Hippocampal formation (tissue), 2 donors: ENCODE measurements at regions not wholly inside any gene's neighbourhood (a gene's known extent, or its start where the extent isn't known, plus 50 kb on each side); places are given as distances from the start of the nearest gene placed in this dataset.
"Not testable (repeated sequence)": the region's sequence is repeated elsewhere in the genome, so short reads cannot be mapped to it uniquely, and the experiment has no call there.

Source experiments
- DNase-seq, 2 donors: peaks; one replicate each; lab custom pipeline; 2025; lab: John Stamatoyannopoulos, UW

DNA sequence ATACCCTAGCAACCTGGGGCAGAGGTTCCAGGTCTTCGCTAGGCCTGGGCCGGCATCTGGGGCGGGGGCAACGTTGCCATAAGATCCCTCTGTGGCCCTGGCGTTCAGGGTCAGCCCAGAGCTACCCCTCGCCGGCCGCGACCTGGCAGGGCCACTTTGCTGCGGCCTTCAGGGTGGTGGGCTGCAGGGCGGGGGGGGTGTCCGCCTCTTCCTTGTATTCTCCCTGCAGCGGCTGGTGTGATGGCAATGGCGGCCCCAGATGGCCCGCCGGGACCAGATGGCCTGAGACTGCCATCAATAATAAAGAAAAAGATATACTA lies 539.2 kb upstream of the POT1 start:
- no peak for DNase-seq

DNA sequence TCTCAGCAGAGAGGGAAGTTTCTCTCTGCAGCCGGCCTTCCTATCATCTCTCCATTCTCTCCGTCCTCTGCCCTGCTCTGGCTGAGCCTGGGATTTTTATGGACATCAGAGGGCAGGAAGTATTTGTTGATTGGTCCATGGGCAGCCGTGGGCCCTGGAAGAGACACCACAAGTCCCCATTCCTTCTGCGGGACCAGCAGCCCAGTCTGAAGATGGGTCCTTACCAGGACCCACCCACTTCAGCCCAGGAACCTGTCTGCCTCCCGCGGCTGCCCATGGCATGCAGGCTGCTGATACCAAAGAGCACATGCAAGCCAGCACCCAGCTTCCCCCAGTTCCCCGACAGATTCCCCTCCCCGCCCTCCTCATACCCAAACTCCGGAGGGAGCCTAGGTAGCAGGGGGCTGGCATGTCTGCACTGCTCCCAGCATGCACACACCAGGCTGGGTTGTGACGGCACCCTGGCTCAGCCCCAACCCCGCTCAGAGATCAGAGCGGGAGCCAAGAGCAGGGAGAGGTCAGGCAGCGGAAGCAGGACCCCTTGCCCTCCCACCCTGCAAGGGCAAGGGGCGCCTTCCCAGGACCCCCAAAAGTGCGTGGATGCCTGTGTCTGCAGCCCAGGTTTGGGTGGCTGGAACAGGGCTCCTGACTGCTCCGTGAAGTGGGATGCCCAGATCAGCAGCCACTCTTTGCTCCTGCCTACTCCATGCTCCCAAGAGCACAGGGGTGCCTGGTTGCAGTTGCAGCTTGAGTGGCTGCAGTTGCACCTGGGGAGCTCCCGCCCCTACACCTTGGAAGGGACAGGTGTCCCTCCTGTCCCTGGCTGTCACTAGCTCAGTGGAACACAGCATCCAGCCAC lies 538.6 kb upstream of the POT1 start:
- no peak for DNase-seq

DNA sequence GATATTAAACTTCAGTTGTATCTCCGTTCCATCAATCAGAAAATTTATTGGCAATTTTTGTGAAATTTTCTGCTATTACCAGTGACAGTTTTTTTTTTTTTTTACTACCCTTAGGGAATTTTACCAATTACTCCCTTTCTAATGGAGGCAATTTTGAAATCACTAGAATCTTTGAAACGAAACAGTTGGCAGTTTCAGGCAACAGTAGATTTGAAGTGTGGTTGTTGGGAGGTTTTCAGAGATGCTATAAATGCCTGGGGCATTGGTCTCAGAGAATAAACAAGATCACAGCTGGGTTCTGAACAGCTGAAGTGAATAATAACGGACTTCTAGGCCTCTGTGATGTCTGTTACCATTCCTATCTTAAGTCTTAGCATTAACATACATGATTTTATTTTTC lies 535.9 kb upstream of the POT1 start:
- DNase-seq = no peak

DNA sequence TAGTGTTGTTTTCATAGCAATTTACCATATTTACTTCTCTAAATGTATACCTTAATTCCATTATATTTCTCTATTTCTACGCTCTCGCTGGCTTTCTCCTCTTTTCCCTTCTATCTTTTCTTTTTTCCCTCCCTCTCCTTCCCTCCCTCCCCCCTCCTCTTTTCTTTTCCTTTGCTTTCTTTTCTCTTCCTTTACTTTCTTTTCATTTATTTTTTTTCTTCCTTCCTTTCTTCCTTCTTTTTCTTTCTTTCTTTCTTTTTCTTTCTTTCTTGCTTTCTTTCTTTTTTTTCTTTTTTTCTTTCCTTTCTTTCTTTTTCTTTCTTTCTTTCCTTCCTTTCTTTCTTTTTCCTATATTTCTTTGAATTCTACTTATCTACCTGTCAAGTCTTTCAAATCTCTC lies 533.0 kb upstream of the POT1 start:
- no peak for DNase-seq

DNA sequence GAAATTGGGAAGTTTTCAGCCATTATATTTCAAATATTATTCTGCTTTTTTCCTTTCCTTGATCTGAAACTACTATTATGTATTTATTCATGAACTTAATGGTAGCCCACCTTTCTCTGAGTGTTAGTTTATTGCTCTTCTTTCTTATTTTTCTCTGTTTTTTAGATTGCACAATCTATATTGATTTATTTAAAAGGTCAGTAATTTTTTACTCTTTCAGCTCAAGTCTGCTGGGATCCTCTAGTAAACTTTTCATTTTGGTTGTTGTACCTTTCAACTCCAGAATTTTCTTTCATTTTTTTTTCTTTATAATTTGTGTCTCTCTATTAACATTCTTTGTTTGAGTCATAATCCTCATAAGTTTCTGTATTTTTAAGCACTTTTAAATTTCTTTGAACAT lies 529.4 kb upstream of the POT1 start:
- no peak for DNase-seq

DNA sequence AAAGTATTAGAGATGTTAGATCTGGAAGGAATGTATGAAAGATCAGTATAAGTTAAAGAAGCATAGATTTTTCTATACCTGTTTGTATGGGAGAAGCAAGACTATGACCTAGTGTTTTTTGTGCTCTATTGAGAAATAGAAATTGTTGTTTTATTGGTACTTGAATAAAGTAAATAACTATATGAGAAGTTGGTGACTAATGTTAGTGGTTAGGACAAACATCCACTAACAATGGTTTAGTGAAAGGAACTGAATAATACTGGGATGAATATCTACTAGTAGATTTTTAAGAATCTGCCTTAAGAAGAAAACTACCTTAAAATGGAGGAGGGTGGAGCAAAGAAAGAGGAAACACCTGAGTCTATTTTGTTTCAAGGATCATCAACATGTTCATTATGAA lies 521.1 kb upstream of the POT1 start:
- DNase-seq = no peak

DNA sequence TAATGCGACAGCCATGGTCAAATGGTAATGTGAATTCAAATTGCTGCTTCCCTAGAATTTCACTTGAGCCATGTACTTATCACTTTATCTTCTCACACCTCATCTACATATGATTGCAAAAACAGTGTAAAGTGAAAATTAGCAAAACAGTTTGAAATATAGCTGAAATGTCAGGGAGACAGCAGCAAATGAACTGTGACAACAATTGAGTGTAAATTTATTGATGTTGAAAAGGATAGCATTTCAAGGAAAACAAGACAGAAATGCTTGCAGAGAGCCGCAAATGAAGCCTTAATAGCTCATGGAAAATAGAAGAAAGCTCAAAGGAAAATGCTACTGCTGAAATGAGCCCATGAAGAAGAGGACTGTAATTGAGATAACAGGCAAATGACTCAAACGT lies 516.2 kb upstream of the POT1 start:
- no peak for DNase-seq

DNA sequence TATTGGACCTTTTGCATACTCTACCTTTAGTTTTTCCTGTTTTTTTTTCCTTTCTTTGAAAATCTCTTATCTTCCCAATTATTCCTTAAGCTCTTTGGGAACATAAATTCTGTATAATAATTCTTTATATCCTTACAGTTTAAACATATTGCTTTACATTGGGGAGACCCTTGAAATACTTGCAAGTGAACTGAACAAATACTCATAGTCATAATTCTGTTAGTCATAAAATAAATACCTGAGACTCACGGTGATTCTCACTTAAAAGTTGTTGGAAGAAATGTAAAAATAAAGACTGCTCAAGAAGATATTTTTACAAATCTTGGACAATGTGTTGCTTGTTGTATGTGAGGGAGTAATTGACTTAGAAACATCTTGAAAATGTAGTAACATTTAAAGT lies 515.2 kb upstream of the POT1 start:
- no peak for DNase-seq

DNA sequence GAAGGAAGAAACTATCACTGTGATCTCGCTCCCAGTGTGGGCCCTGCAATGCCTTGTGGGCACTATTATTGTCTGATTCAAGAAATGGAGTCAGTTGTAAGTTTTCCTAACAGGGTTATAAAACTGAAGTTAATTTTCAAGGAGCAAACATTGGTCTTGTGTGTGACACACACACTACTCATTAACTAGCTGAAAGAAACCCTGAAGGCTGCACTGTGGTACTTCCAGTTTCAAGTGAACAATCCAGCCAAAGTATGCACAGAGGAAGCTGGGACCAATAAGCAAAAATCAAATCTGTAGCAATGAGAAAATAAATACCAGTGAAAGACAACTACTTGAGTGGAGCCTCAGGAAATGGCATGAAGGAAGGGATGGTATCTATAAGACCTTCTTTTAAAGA lies 506.6 kb upstream of the POT1 start:
- DNase-seq = no peak

DNA sequence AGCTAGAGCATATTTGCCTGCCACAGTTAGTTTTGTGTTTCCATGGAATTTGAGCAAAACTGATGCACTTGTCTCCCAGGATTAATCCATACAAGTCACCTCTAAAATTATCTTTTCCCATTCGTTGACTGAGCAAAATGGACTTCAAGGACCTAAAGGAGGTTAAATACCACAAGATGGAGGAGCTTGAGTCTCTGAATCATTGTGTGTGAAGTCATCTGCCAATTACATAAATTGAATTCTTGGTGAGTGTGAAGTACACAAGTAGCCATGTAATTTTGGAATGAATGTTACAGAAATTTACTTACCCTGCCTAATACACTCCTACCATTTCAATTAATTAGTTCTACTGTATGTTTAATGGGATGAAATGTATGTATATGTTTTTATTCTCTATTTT lies 501.7 kb upstream of the POT1 start:
- no peak for DNase-seq

DNA sequence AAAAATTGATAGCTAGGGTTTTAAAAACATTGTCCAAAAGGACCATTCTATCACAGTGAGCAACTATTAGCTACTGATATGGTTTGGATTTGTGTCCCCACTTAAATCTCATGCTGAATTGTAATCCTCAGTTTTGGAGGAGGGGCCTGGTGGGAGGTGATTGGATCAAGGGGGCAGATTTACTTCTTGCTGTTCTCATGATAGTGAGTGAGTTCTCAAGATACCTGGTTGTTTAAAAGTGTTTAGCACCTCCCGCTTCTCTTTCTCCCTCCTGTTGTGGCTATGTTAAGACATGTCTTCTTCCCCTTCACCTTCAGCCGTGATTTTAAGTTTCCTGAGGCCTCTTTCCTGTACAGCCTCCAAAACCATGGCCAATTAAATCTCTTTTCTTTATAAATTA lies 500.4 kb upstream of the POT1 start:
- DNase-seq = no peak

DNA sequence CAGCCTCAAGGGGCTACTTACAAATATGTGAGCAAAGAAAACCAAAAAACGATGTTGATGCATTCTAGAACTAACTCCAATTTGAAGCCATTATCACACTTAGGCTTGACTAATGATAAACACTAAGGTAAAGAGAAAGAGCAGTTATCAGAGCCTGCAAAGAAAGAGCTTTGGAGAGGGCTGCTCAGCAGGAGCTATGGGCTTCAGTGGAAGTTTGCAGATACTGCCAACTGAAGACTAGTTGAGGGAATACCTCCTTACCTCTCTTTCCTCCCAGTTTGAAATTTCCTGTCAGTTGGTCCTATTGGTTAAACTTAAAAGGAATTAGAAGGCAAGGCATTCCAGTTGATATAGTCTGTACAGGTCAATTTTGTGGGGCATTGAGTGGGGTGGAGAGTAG lies 498.1 kb upstream of the POT1 start:
- no peak for DNase-seq

DNA sequence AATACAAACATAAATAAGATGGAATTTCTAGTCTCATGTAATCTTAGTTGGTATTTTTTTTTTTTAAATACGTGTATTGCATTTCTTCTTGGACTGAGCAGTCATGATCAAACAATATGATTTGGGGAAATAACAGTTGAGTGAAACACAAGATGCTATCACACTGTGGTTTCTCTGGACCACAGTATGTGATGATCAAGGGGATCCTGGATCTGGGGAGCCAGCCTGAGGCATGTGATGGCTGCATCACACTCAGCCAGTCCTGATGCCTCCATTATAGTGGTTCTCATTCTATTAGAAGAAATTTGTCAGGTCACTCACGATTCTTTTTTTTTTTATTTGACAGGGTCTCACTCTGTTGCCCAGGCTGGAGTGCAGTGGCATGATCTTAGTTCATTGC lies 495.9 kb upstream of the POT1 start:
- DNase-seq = no peak

DNA sequence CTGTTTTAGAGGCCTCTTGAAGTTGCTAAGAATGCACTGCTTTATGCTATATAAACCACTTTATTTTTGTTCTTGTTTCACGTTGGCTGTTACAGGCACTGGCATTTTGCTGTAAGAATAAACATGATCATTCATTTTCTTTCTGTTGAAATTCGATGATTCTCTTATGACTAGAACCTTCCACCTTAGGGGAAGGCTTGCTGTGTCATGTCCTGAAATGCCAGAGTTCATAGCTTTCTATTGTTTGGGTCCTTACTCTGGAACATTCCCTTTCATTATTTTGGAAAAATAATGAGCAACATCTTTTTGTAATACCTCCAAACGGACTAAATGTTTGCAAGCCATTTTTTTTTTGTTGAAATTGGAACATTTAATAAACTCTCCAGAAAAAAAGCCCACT lies 495.1 kb upstream of the POT1 start:
- DNase-seq = no peak

DNA sequence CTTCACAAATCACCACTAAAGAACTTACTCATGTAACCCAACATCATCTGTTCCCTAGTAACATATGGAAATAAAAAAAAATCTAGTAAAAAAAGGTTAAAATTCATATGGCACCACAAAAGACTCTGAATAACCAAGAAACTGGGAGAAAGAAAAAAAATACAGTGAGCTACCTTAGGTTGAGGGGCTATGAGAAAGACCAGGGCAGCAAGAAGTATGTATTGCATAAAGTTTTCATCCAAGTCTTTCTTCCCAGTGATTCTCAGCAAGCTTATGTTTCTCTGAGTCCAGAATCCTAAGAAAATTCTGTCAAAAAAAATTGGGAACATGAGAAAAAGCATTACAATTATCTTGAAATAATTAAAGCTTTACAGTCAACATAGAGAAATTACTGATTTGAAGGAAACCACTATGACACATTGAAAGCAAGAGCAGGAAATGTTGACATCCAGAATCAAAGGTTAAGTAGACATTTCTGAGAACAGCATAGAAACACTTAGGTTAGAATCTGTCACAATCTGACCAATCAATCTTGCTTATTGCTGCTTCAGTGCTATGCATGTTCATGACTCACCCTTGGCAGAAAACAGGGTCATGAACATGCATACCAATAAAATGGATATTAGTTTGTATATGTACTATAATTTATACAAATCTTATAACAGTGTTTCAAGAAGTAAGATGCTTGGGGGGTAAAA lies 494.0 kb upstream of the POT1 start:
- DNase-seq = no peak

DNA sequence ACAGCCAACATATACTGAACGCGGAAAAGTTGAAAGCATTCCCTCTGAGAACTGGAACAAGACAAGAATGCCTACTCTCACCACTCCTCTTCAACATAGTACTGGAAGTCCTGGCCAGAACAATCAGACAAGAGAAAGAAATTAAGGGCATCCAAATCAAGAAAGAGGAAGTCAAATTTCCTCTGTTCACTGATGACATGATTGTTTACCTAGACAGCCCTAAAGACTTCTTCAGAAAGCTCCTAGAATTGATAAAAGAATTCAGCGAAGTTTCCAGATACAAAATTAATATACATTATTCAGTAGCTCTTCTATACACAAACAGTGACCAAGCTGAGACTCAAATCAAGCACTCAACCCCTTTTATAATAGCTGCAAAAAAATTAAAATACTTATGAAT lies 491.8 kb upstream of the POT1 start:
- not testable (repeated sequence) for DNase-seq

DNA sequence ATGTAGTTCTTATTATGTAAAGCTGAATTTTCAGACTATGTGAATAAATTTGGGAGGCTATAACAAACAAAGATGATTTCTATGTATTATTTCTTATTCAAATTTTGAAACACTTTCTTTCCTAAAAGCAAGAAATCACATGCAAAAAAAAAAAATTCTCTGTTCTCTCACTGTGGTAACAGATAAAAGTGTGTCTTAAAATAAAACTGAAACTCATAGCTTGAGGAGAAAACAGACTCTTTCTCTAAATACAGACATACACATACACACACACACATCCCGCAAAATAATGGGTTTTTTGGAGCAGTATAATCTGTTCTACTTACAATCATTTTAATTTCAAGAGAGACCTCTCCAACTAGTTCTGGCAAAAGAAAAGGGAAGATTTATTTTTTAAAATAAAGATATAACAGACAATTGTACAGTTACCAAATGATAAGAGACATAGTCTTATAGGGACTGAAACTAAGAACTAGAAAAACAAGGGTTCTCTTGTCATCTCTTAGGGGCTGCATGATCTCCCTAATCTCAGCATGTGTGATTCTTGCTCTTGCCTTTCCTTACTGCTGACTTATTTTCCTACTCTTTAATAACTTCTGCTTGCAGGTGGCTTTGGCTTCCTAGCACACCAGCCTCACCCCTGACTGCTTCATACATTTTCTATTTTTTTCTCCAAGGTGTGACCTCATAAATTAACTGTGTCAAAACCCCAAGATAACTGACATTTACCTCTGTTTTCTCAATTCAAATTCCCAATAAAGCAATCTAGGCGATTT lies 483.5 kb upstream of the POT1 start:
- DNase-seq = no peak

DNA sequence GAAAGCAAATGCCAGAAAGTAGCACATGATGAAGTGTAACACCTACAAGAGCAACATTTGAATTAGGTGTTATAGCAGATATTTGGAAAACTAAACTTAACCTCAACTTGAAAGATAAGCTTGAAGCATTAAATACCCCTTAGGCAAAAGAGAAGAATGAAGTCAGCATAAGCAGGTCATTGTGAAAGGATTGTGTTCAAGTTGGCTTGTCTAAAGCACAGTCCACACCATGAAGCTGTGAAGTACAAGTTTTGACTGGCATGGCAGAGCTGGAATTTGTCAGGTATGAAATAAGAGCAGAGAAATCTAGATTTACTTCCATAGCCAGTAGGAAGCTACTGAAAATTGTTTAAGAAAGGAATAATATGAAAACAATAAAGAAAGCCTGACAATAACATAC lies 480.3 kb upstream of the POT1 start:
- DNase-seq = no peak

DNA sequence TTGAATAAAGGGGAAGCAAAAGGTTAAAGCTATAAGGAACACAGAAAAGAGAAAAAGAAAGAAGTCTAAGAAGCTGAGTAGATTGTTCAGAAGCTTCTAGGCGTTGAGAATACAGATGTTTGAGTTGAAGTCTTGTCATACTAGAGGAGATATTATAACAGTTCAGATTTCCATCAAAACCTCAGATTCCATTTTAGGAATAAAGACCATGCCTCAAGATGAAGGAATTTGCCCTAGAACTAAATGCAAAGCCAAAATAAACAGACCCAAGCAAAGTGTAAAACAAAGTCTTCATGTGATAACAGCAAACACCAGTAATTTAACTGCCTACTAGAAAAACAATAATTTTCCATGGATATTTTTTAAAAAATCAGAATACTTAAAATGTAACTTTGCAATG lies 476.5 kb upstream of the POT1 start:
- no peak for DNase-seq

DNA sequence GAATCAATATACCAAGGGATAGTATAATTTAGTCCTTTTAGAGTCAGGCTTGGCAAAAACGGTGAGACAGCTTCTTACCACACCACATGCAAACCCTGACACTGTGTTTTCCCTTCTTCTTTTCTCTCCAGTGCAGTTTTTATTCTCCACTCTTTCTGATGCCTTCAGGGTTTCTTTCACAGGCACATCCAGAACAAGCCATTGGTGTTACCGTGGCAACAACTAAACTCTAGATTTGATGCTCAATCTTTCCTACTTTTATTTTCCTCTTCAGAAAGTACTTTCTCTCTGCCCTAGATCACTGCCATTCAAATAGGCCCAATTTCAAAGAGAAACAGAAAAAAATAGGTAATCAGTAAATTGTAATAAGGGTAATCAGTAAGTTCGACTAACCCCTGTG lies 469.8 kb upstream of the POT1 start:
- DNase-seq = no peak

DNA sequence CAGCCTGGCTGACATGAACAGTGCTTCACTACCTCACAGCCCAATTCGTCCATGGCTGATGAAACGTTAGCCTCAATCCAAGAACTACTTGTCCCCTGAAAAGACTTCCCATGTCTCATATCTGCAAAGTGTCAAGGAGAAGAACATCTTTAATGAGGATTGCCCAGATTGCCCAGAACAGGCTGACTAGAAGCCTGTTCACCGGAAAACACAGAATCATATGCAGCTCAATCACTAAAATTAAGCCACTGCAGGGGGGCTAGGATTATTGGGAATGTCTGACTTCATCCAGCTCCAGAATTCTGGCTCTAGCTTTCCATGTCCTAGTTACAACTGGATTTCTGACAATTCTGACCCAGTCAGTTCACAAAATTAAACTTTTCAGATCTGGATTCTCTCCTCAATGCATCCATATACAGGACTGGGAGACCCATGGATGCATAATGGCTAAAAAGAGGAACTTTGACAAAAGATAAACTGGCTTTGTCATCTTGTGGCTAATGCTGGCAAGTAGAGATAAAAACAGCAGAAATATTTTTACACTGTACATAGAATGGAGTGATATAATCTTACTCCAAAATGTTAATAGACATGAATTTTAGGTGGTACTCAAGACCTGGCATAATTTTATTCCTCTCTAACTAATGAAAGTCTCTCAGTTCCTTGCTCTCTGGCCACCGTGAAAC lies 467.0 kb upstream of the POT1 start:
- DNase-seq = no peak

DNA sequence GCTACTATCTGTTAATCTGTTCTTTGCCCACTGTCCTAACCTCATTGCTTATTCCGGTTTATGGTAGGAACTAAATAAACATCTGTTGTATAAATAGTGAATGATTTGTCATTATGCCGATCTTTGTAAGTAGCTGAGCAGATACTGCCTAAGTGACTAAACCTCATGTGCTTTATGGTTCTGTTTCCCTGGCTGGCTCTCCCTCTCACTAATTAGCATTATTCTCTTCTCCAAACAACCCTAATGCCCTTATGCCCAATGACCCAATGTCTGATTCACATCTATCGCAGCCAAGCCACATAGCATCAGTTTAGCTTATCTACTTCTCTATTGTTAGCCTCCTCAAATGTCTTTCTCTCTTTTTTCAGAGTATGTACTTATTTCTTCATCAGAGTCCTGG lies 462.3 kb upstream of the POT1 start:
- no peak for DNase-seq

DNA sequence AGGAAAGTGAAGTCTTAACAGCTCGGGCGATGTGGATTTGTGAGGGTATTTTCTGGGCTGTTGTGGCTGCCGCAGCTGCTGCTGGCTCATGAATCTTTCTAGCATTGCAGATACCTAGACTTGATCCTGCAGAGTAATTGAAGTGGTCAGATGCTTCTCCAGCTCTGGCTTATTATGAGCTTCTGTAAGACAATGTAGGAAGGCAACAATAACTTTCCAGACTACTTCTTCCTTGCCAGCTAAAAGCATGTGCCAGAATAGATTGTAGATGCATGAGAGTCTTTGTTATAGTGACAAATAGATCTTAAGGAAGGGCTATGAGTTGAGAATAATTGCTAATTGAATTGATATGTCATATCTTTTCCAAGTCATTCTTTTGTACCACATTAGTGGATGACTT lies 461.4 kb upstream of the POT1 start:
- no peak for DNase-seq
